ENCODE measurements at regions not wholly inside any gene's neighbourhood (a gene's known extent, or its start where the extent isn't known, plus 50 kb on each side); places are given as distances from the start of the nearest gene placed in this dataset.

DNA sequence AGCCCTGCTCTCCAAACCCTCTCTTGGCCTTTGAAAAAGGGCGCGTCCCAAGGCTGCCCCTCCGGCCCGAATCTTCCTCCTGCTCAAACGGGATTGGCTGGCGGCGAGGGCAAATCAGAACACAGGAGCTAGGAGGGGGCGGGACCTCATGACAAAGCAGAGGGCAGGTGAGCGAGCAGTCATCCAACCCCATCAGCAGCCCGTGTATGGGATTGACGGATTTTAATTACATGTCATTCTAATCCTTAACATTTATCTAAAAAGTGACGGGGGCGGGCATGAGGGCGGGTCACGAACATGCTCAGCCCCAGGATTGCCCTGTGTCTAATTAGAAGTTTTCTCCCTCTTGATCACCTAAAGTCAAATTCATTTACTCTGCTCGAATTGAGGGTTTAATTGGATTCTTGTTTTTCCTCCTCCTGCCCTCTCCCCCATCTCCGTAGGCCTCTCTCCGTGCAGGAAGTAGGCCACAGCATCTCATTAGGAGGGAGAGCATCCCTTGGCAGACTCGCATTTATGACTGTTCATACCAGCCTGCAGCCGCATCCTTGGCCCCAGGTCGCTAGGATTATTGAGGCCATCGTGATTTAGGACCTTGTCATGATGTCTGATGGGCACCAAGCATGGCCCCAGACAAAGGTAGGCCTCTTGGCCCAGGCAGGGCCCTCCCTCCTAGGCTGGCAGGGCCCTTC lies 147.1 kb downstream of the CHST1 start:
- Histone ChIP-seq H3K36me3 (no peaks in the 10 kb centered on the region), H3K9me3 (peaks cover 0 to 14% (median 4%) of the 10 kb centered on the region in 8 donors), H3K4me3 (no peak overlapping the region), H3K27me3 (replicated peaks in 1 of 7) (no peaks in the 10 kb centered on the region), H3K4me1 (no peaks in the 10 kb centered on the region), H3K27ac (no peak overlapping the region)
- 85 to 90% (median 87%) methylated on average over 22 of the region's 22 CpGs for WGBS, 5 donors
- intact Hi-C loops (cut with DNase I; ENCODE audit: low total_unique reads) = no loop called here
- no peak for DNase-seq
- TF ChIP-seq CTCF (IDR thresholded peaks at IDR 0.05 in 8 of 11, conservative IDR thresholded peaks at IDR 0.05 in 3 of 11) = no peak
- TF ChIP-seq POLR2AphosphoS5 (IDR thresholded peaks at IDR 0.05) = no peak
- TF ChIP-seq POLR2A (IDR thresholded peaks at IDR 0.05) = no peak

GRCh38 chr11:45517171-45517770 lies 148.2 kb downstream of the CHST1 start:
- no peaks in the 10 kb centered on the region for H3K4me1 ChIP-seq
- 87 to 96% (median 93%) methylated on average over 8 to 11 of the region's 11 CpGs for WGBS, 5 donors
- H3K27me3 ChIP-seq (replicated peaks in 1 of 7) = no peaks in the 10 kb centered on the region
- H3K4me3 ChIP-seq = no peak overlapping the region
- H3K9me3 ChIP-seq = peaks cover 0 to 4% (median 0%) of the 10 kb centered on the region in 8 donors
- H3K27ac ChIP-seq = no peak overlapping the region
- no peak for DNase-seq
- intact Hi-C loops (cut with DNase I; ENCODE audit: low total_unique reads) = no loop called here
- TF ChIP-seq POLR2AphosphoS5 (IDR thresholded peaks at IDR 0.05) = no peak
- TF ChIP-seq CTCF (IDR thresholded peaks at IDR 0.05 in 8 of 11, conservative IDR thresholded peaks at IDR 0.05 in 3 of 11) = no peak
- TF ChIP-seq POLR2A (IDR thresholded peaks at IDR 0.05) = no peak
- no peaks in the 10 kb centered on the region for H3K36me3 ChIP-seq

DNA sequence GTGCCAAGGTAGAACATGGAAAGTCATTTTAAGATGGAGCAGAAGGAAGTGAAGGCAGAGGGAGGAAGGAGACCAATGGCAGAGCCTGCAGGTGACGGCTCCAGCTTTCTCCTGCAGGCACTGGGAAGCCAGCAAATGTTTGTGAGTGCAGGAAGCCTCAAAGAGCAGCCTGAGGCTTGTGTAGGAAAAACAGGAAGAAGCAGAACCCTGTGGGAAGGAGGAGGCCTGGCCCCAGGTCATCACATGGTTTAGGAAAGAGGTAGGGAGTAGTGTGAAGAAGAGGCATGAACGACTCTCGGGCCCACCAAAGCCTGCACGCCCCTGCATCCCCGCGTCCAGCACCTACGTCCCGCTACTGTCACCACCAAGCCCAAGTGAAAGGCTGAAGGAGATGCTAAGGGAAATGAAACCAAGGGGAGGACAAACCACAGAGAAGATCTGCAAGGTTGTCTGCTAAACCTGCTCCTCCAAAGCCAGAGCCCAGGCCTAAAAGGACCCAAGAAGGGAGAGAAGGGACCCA lies 151.5 kb downstream of the CHST1 start:
- DNase-seq = no peak
- no peaks in the 10 kb centered on the region for H3K27me3 ChIP-seq (replicated peaks in 1 of 7)
- no peak overlapping the region for H3K4me3 ChIP-seq
- WGBS, 5 donors = 68 to 86% (median 74%) methylated on average over 8 of the region's 8 CpGs
- TF ChIP-seq POLR2A (IDR thresholded peaks at IDR 0.05) (no peak), CTCF (IDR thresholded peaks at IDR 0.05 in 8 of 11, conservative IDR thresholded peaks at IDR 0.05 in 3 of 11) (no peak), POLR2AphosphoS5 (IDR thresholded peaks at IDR 0.05) (no peak)
- H3K4me1 ChIP-seq = no peaks in the 10 kb centered on the region
- no peaks in the 10 kb centered on the region for H3K9me3 ChIP-seq
- no peaks in the 10 kb centered on the region for H3K36me3 ChIP-seq
- intact Hi-C loops (cut with DNase I; ENCODE audit: low total_unique reads) = no loop called here
- H3K27ac ChIP-seq = no peak overlapping the region

- intact Hi-C loops (cut with DNase I; ENCODE audit: low total_unique reads) = no loop called here
- H3K9me3 ChIP-seq = no peaks in the 10 kb centered on the region
- 61 to 84% (median 74%) methylated on average over 3 of the region's 3 CpGs for WGBS, 5 donors
- no peak for DNase-seq
- H3K27ac ChIP-seq = no peak overlapping the region
- H3K27me3 ChIP-seq (replicated peaks in 1 of 7) = peaks cover 0 to 9% (median 0%) of the 10 kb centered on the region in 7 donors
- no peaks in the 10 kb centered on the region for H3K36me3 ChIP-seq
- no peak for TF ChIP-seq POLR2AphosphoS5 (IDR thresholded peaks at IDR 0.05)
- TF ChIP-seq POLR2A (IDR thresholded peaks at IDR 0.05) = no peak
- TF ChIP-seq CTCF (IDR thresholded peaks at IDR 0.05 in 8 of 11, conservative IDR thresholded peaks at IDR 0.05 in 3 of 11) = no peak
- no peaks in the 10 kb centered on the region for H3K4me1 ChIP-seq
- H3K4me3 ChIP-seq = no peak overlapping the region
Observed at GRCh38 chr11:45512471-45513148, 152.8 kb downstream of the CHST1 start.
